Choroid plexus epithelial cell (primary cell): ENCODE measurements at regions not wholly inside any gene's neighbourhood (a gene's known extent, or its start where the extent isn't known, plus 50 kb on each side); places are given as distances from the start of the nearest gene placed in this dataset.

ENCODE experiments used
- DNase-seq: peaks from one replicate; pipeline ENCODE4 v3.0.0-alpha.2; 2010; ENCODE audit warnings: low read depth
- H3K4me3 ChIP-seq: 2 replicates; pipeline ENCODE4 v1.5.1; 2011; ENCODE audit warnings: low read depth, mild to moderate bottlenecking, control low read depth, low read length, moderate library complexity
- TF ChIP-seq, protein P1 (sequence below): conservative IDR thresholded peaks from 2 replicates; pipeline ENCODE4 v1.5.1; 2011; ENCODE audit warnings: low read depth, mild to moderate bottlenecking, control low read depth, inconsistent platforms, low read length, moderate library complexity

GRCh38 chr6:149220882-149221773 lies 96.4 kb upstream of the TAB2 start:
- TF ChIP-seq, protein P1, sequence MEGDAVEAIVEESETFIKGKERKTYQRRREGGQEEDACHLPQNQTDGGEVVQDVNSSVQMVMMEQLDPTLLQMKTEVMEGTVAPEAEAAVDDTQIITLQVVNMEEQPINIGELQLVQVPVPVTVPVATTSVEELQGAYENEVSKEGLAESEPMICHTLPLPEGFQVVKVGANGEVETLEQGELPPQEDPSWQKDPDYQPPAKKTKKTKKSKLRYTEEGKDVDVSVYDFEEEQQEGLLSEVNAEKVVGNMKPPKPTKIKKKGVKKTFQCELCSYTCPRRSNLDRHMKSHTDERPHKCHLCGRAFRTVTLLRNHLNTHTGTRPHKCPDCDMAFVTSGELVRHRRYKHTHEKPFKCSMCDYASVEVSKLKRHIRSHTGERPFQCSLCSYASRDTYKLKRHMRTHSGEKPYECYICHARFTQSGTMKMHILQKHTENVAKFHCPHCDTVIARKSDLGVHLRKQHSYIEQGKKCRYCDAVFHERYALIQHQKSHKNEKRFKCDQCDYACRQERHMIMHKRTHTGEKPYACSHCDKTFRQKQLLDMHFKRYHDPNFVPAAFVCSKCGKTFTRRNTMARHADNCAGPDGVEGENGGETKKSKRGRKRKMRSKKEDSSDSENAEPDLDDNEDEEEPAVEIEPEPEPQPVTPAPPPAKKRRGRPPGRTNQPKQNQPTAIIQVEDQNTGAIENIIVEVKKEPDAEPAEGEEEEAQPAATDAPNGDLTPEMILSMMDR: no peak
- no peak for DNase-seq
- H3K4me3 ChIP-seq: no peak overlapping the region

- H3K4me3 ChIP-seq: no peak overlapping the region
- TF ChIP-seq, protein P1: no peak
- DNase-seq: peak; percentile 32
These were observed 95.8 kb upstream of the TAB2 start for GRCh38 chr6:149221774-149222070.

DNA sequence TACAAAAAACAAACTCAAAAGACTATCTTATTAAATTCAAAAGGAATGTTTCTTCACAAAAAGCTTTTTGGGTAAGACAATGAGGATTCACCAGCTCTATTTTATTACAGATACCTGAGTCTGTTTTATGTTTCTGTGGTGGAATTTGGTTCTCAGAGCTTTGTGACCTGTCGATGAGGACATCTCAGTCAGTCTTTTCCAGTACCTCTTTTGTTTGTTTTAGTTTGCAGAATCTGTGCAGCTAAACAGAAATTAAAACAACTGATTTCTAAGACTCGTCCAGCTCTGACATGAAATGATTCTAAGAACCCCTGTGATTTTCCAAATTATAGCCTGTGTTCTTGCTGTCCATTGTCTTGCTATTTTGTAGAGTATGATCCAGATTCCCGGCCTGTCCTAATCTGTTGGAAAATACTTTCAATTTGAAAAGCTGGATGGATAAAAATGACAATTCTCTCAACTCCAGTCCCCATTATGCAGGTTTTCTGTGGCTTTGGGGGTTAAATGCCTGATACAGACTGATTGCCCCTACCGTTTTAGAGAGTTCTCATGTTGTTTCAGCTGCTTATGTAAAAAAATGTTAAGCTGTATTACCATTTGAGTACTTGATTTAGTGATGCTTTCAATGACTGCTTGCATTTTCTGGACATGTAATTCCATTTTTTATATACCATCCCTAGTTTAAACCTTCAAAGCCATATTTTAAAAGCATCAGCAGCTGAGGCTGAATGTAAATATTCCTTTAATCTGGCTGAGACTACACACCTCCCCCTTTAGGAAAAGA lies 94.2 kb upstream of the TAB2 start:
- peak; percentile 5 for DNase-seq
- no peak overlapping the region for H3K4me3 ChIP-seq
- TF ChIP-seq, protein P1: no peak

DNA sequence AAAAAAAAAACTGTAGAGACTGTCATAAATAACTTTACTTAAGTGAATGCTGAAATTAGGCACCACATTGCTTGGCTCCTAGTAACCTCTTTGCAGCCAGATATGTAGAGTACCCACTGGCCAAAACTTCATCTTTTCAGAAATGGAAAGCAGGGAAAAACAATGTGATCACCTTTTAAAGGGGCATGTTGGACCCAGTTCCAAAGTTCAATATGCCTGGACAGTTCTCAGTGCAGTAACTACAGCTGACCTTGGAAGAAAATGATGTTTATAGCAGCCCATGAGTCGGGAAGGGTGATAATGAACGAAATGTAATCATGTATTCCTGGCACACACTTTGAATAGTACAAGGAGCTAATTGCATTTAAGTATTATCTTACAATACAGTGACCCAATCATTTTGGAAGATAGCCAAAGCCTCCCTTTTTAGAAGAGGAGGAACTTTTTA lies 93.6 kb upstream of the TAB2 start:
- no peak overlapping the region for H3K4me3 ChIP-seq
- peak; percentile 7 for DNase-seq
- TF ChIP-seq, protein P1: no peak

DNA sequence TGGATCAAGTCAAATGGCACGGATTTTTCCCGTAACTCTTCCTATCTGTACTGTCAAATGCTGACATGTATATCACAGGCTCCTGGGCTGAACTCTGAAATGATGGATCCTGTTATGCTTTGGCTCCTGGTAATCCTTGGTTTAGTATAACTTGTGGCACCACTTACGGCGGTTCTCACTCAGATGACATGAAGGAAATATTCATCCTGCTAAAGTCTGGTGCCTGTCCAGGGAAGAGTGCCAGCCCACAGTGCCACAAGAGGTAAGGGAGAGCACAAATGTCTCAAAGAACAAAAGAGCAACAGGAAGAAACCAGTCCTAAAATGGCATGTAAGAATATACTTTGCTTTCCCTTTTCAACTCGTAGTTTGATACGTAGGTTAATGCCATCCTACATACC lies 93.1 kb upstream of the TAB2 start:
- TF ChIP-seq, protein P1: no peak
- no peak overlapping the region for H3K4me3 ChIP-seq
- no peak for DNase-seq

DNA sequence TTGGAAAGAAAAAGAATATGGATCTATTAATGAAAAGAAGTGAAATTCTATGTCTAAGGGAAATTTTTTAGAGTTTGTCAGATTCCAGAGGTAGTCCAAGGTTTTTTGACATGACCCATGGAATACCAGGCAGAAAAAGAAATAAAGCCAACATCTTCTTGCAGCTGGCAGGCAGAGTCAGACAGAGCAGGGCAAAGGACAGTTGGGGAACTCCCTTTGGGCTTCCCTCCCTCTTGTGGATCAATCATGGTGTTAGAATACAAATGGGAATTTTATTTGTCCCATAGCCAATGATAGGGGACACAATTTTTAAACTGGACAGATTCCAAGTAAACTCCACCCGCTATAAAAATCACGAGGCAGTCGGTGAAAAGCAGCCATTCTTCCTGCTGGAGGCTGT lies 92.1 kb upstream of the TAB2 start:
- no peak for DNase-seq
- no peak overlapping the region for H3K4me3 ChIP-seq
- TF ChIP-seq, protein P1: no peak

DNA sequence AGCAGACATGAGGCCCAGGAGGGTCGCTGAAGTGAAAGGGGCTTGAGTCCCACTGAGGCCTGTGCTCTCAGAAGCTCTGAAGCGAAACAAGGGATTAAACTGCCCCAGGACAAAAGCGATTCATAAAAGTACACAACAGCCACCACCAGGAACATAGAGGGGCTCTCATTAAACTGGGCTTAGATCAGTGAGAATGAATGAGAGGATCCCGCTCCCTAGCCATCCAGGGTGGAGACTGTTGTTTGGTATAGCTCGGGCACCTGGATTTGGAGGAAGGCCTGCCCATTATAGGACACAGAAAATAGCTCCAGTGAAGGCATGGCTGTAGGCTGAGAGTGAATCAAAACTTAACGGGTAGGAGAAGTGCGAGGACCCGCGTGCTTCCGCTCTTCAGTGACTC lies 91.6 kb upstream of the TAB2 start:
- no peak overlapping the region for H3K4me3 ChIP-seq
- TF ChIP-seq, protein P1: no peak

More for the DNA sequence above, 91.6 kb upstream of the TAB2 start:
- no peak for DNase-seq
